ENCODE measurements at regions not wholly inside any gene's neighbourhood (a gene's known extent, or its start where the extent isn't known, plus 50 kb on each side); places are given as distances from the start of the nearest gene placed in this dataset.

- POLR2A ChIA-PET (ENCODE audit: low non-redundant PET) = no interaction called here
- Histone ChIP-seq H3K9me3 (ENCODE audit: low read depth, low read length, poor library complexity, severe bottlenecking) (no peaks in the 10 kb centered on the region), H3K4me1 (ENCODE audit: insufficient read depth, low read length, poor library complexity, severe bottlenecking) (peaks cover 32% of the 10 kb centered on the region), H3K27ac (ENCODE audit: low read depth, low read length, poor library complexity, severe bottlenecking) (no peak overlapping the region), H3K4me3 (ENCODE audit: low read depth, low read length, poor library complexity, severe bottlenecking) (no peak overlapping the region), H3K27me3 (replicated peaks; ENCODE audit: insufficient read depth, low read depth, low read length, poor library complexity) (no peaks in the 10 kb centered on the region), H3K36me3 (ENCODE audit: insufficient read depth, low read length, poor library complexity, severe bottlenecking) (no peaks in the 10 kb centered on the region)
- DNase-seq (ENCODE audit: low spot score) = no peak
- BruUV-seq (replicated peaks) = no TSS peak
- TF ChIP-seq EZH2 (IDR thresholded peaks at IDR 0.05; ENCODE audit: borderline replicate concordance, low read depth, low read length, poor library complexity, severe bottlenecking) = no peak
- TF ChIP-seq CTCF (conservative IDR thresholded peaks at IDR 0.05; ENCODE audit: low read depth, low read length) = no peak
- CTCF ChIA-PET = no interaction called here
- intact Hi-C loops (cut with micrococcal nuclease; ENCODE audit: unreplicated experiment) = no loop called here
Measured at GRCh38 chr1:114216431-114217173, 62.9 kb upstream of the SYT6 start.

GRCh38 chr1:114215436-114215835, 61.8 kb upstream of the SYT6 start:
- H3K4me1 ChIP-seq (ENCODE audit: insufficient read depth, low read length, poor library complexity, severe bottlenecking) = peaks cover 32% of the 10 kb centered on the region
- no TSS peak for BruUV-seq (replicated peaks)
- H3K27ac ChIP-seq (ENCODE audit: low read depth, low read length, poor library complexity, severe bottlenecking) = peak overlapping the region; percentile 28
- intact Hi-C loops (cut with micrococcal nuclease; ENCODE audit: unreplicated experiment) = no loop called here
- ChIA-PET POLR2A (ENCODE audit: low non-redundant PET) (interaction anchor here (0.6 kb wide), 1 partner anchor 274 kb away, joined by 8 read pairs; no protein-coding TSS in a partner anchor), CTCF (interaction anchor here (1.7 kb wide), 1 partner anchor 237 kb away, joined by 3 read pairs; no protein-coding TSS in a partner anchor)
- no peak overlapping the region for H3K4me3 ChIP-seq (ENCODE audit: low read depth, low read length, poor library complexity, severe bottlenecking)
- H3K36me3 ChIP-seq (ENCODE audit: insufficient read depth, low read length, poor library complexity, severe bottlenecking) = no peaks in the 10 kb centered on the region
- H3K27me3 ChIP-seq (replicated peaks; ENCODE audit: insufficient read depth, low read depth, low read length, poor library complexity) = no peaks in the 10 kb centered on the region
- TF ChIP-seq EZH2 (IDR thresholded peaks at IDR 0.05; ENCODE audit: borderline replicate concordance, low read depth, low read length, poor library complexity, severe bottlenecking) (no peak), CTCF (conservative IDR thresholded peaks at IDR 0.05; ENCODE audit: low read depth, low read length) (peak; percentile 45; the same call in 1 of the 2 replicates)
- H3K9me3 ChIP-seq (ENCODE audit: low read depth, low read length, poor library complexity, severe bottlenecking) = no peaks in the 10 kb centered on the region
- peak; percentile 37 for DNase-seq (ENCODE audit: low spot score)

GRCh38 chr1:114214016-114214415, 60.3 kb upstream of the SYT6 start:
- no TSS peak for BruUV-seq (replicated peaks)
- TF ChIP-seq CTCF (conservative IDR thresholded peaks at IDR 0.05; ENCODE audit: low read depth, low read length) = no peak
- no peak for TF ChIP-seq EZH2 (IDR thresholded peaks at IDR 0.05; ENCODE audit: borderline replicate concordance, low read depth, low read length, poor library complexity, severe bottlenecking)
- H3K27me3 ChIP-seq (replicated peaks; ENCODE audit: insufficient read depth, low read depth, low read length, poor library complexity) = no peaks in the 10 kb centered on the region
- ChIA-PET POLR2A (ENCODE audit: low non-redundant PET) (no interaction called here), CTCF (no interaction called here)
- no peak for DNase-seq (ENCODE audit: low spot score)
- intact Hi-C loops (cut with micrococcal nuclease; ENCODE audit: unreplicated experiment) = no loop called here
- H3K4me1 ChIP-seq (ENCODE audit: insufficient read depth, low read length, poor library complexity, severe bottlenecking) = peaks cover 22% of the 10 kb centered on the region
- H3K4me3 ChIP-seq (ENCODE audit: low read depth, low read length, poor library complexity, severe bottlenecking) = no peak overlapping the region
- H3K36me3 ChIP-seq (ENCODE audit: insufficient read depth, low read length, poor library complexity, severe bottlenecking) = no peaks in the 10 kb centered on the region
- H3K27ac ChIP-seq (ENCODE audit: low read depth, low read length, poor library complexity, severe bottlenecking) = no peak overlapping the region
- H3K9me3 ChIP-seq (ENCODE audit: low read depth, low read length, poor library complexity, severe bottlenecking) = no peaks in the 10 kb centered on the region
